ENCODE measurements at regions not wholly inside any gene's neighbourhood (a gene's known extent, or its start where the extent isn't known, plus 50 kb on each side); places are given as distances from the start of the nearest gene placed in this dataset.

DNA sequence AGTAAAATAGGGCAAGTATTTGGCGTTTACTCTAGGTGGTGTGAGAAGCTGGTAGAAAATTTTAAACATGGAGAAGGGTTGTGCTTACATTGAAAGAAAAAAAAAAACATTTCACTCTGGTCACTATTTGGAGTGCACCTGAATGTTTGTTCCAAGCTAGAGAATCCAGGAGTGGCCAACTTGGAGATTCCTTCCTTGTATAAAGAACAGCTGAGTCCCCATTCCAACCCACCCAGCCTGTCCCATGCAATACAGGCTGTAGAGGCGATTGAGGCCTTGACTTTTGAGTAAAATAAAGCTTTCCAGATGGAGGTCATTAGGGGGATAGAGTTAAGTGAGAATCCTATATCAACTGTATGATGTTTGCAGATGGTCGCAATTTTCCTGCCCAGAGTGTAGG, 203.8 kb upstream of the SYT4 start:
- TF ChIP-seq, protein P1, sequence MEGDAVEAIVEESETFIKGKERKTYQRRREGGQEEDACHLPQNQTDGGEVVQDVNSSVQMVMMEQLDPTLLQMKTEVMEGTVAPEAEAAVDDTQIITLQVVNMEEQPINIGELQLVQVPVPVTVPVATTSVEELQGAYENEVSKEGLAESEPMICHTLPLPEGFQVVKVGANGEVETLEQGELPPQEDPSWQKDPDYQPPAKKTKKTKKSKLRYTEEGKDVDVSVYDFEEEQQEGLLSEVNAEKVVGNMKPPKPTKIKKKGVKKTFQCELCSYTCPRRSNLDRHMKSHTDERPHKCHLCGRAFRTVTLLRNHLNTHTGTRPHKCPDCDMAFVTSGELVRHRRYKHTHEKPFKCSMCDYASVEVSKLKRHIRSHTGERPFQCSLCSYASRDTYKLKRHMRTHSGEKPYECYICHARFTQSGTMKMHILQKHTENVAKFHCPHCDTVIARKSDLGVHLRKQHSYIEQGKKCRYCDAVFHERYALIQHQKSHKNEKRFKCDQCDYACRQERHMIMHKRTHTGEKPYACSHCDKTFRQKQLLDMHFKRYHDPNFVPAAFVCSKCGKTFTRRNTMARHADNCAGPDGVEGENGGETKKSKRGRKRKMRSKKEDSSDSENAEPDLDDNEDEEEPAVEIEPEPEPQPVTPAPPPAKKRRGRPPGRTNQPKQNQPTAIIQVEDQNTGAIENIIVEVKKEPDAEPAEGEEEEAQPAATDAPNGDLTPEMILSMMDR (IDR thresholded peaks at IDR 0.05) = no peak
- no peak for TF ChIP-seq POLR2A (IDR thresholded peaks at IDR 0.05)
- no peak overlapping the region for H3K4me3 ChIP-seq (ENCODE audit: low read depth, poor library complexity, severe bottlenecking)
- intact Hi-C loops (cut with DNase I; ENCODE audit: low total_unique reads) = no loop called here
- DNase-seq (ENCODE audit: low spot score in 2 of 2) = no peak
- WGBS, 2 donors = 70 to 73% methylated on average over 3 of the region's 3 CpGs

DNA sequence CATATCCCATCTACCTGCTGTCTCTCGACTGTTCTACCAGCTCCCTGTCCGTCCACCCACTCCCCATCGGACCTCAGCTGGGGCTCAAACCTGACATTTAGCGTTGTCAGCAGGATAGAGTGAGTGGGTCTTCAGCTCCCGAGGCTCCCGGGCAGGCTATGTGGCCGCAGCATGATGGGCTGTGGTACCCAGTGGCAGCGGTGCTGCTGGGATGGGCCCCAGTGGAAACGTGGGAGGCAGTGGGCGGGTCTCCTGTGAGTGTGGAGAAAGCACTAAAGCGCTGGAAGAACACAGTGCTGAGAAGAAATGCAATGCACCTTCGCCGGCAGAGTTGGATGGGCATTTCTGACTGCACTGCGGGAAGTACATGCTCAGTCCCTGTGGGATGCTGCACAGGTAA, 204.8 kb upstream of the SYT4 start:
- 84 to 91% methylated on average over 14 of the region's 14 CpGs for WGBS, 2 donors
- no peak for DNase-seq (ENCODE audit: low spot score in 2 of 2)
- intact Hi-C loops (cut with DNase I; ENCODE audit: low total_unique reads) = no loop called here
- no peak overlapping the region for H3K4me3 ChIP-seq (ENCODE audit: low read depth, poor library complexity, severe bottlenecking)
- no peak for TF ChIP-seq POLR2A (IDR thresholded peaks at IDR 0.05)
- TF ChIP-seq, protein P1 (IDR thresholded peaks at IDR 0.05) = no peak

DNA sequence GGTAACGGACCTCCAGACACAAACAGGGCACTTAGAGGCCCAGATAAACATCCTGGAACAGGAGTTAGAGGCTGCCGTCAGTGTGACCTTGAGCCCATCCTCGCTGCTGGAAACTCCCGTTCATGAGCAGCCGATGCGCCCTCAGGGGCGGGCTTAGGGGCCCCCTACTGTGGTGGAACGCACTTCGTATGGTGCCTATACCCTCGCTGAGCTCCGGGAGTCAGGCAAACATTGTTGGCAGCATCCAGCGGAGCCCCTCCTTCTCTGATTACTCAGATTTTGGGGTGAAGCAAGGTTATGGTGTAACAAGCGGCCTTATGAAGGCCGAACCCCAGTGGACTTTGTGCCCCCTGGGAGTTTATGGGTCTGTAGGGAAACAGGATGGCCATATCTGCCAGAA, 205.3 kb upstream of the SYT4 start:
- 89 to 91% methylated on average over 13 to 14 of the region's 14 CpGs for WGBS, 2 donors
- DNase-seq (ENCODE audit: low spot score in 2 of 2) = no peak
- intact Hi-C loops (cut with DNase I; ENCODE audit: low total_unique reads) = no loop called here
- H3K4me3 ChIP-seq (ENCODE audit: low read depth, poor library complexity, severe bottlenecking) = no peak overlapping the region
- no peak for TF ChIP-seq POLR2A (IDR thresholded peaks at IDR 0.05)
- TF ChIP-seq, protein P1 (IDR thresholded peaks at IDR 0.05) = no peak

DNA sequence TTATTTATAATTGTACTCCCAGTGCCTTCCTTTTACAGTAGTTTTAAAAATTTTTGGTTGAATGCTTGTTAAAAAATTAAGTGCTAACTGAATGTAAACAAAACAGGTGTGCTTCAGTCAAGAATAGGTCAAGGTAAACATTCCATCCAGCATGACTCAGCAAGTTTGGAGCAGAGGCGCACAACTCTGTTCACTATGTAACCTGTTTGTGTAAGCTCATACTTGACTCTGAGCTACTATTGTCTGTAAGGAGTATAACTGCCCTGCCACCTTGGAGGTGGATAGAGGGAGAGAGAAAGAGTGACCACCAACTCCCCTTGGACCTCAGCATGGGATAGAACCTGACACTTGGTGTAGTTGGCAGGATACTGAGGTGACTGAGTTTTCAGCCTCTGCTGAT, 207.4 kb upstream of the SYT4 start:
- 88 to 94% methylated on average over 1 of the region's 1 CpG for WGBS, 2 donors
- no peak overlapping the region for H3K4me3 ChIP-seq (ENCODE audit: low read depth, poor library complexity, severe bottlenecking)
- no peak for TF ChIP-seq POLR2A (IDR thresholded peaks at IDR 0.05)
- TF ChIP-seq, protein P1 (IDR thresholded peaks at IDR 0.05) = no peak
- intact Hi-C loops (cut with DNase I; ENCODE audit: low total_unique reads) = no loop called here
- DNase-seq (ENCODE audit: low spot score in 2 of 2) = no peak

DNA sequence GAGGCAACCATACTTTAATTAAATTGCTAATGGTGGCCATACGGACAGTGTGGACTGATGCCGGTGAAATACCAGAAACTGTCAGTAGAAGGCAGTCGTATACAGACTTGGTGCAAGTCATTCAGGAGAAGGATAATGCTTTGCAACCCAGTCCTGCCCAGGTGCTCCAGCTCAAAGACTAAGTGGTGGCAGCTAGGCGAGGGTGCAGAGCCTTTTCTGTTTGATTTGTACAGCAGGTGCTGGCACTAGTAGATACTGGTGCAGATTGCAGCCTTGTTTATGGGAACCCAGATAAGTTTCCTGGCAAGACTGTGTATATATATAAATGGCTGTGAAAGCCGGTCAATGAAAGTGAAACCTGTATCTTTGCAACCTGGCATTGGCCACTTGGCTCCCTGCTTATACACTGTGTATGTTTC, 208.3 kb upstream of the SYT4 start:
- intact Hi-C loops (cut with DNase I; ENCODE audit: low total_unique reads) = no loop called here
- no peak for DNase-seq (ENCODE audit: low spot score in 2 of 2)
- no peak overlapping the region for H3K4me3 ChIP-seq (ENCODE audit: low read depth, poor library complexity, severe bottlenecking)
- WGBS, 2 donors = 89 to 93% methylated on average over 5 of the region's 5 CpGs
- TF ChIP-seq POLR2A (IDR thresholded peaks at IDR 0.05) = no peak
- TF ChIP-seq, protein P1 (IDR thresholded peaks at IDR 0.05) = no peak

DNA sequence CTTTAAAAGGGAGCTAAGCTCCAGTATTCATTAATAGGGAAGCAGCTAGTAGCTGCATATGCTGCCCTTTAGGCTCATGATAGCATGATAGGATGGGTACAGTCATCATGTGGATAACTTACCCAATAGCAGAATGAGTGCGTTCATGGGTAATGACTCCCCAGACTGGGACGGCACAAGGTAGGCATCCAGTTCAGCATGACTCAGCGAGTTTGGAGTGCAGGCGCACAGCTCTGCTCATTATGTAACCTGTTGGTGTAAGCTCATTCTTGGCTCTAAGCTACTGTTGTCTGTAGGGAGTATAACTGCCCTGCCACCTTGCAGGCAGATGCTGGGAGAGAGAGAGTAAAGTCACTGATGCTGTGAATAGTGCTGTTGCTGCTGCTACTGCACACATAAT, 209.2 kb upstream of the SYT4 start:
- 93 to 96% methylated on average over 4 of the region's 4 CpGs for WGBS, 2 donors
- intact Hi-C loops (cut with DNase I; ENCODE audit: low total_unique reads) = no loop called here
- no peak overlapping the region for H3K4me3 ChIP-seq (ENCODE audit: low read depth, poor library complexity, severe bottlenecking)
- TF ChIP-seq, protein P1 (IDR thresholded peaks at IDR 0.05) = no peak
- no peak for TF ChIP-seq POLR2A (IDR thresholded peaks at IDR 0.05)
- DNase-seq (ENCODE audit: low spot score in 2 of 2) = no peak
